ENCODE measurements at regions not wholly inside any gene's neighbourhood (a gene's known extent, or its start where the extent isn't known, plus 50 kb on each side); places are given as distances from the start of the nearest gene placed in this dataset.

GRCh38 chr2:183530333-183530901 lies 406.2 kb downstream of the NUP35 start:
- H3K4me1 ChIP-seq (ENCODE audit: insufficient read depth), result peaks cover 44% of the 10 kb centered on the region
- H3F3A ChIP-seq (replicated peaks; ENCODE audit: low read depth), result no peaks in the 10 kb centered on the region
- peak overlapping the region; percentile 89 for H3K27ac Mint-ChIP-seq
- no peaks in the 10 kb centered on the region for H3K27me3 ChIP-seq (ENCODE audit: insufficient read depth)
- peaks cover 1% of the 10 kb centered on the region for H3K27me3 Mint-ChIP-seq (ENCODE audit: insufficient read depth, low read depth, poor library complexity)
- H3K4me3 Mint-ChIP-seq, result peak overlapping the region; percentile 37; the same call in 1 of the 3 replicates
- H3K9me3 Mint-ChIP-seq, result no peaks in the 10 kb centered on the region; the same call in 2 of the 3 replicates
- H3K4me1 Mint-ChIP-seq, result peaks cover 48% of the 10 kb centered on the region
- H3K36me3 Mint-ChIP-seq (ENCODE audit: low read depth), result peaks cover 6% of the 10 kb centered on the region
- H3K4me3 ChIP-seq, result peak overlapping the region; percentile 28; the same call in 1 of the 2 replicates
- H3K4me2 ChIP-seq, result peak overlapping the region; percentile 36
- H2AFZ ChIP-seq, result no peak overlapping the region
- H3K9me2 ChIP-seq (ENCODE audit: insufficient read depth), result peaks cover 3% of the 10 kb centered on the region; the same call in 1 of the 2 replicates
- no peaks in the 10 kb centered on the region for H3K36me3 ChIP-seq (ENCODE audit: insufficient read depth)
- no peaks in the 10 kb centered on the region for H4K20me1 ChIP-seq (replicated peaks; ENCODE audit: insufficient read depth)
- TF ChIP-seq NANOG (IDR thresholded peaks at IDR 0.05; ENCODE audit: borderline replicate concordance), result no peak
- no peak for TF ChIP-seq JUNB (IDR thresholded peaks at IDR 0.05; ENCODE audit: unreplicated experiment)
- TF ChIP-seq CTCF (conservative IDR thresholded peaks at IDR 0.05; ENCODE audit: low read depth in 2 of 2), result no peak
- no peak for TF ChIP-seq ZNF331 (CRISPR knock-in tag; IDR thresholded peaks at IDR 0.05; ENCODE audit: low read depth)
- no peak for TF ChIP-seq ZNF114 (CRISPR knock-in tag; IDR thresholded peaks at IDR 0.05)
- TF ChIP-seq ETS1 (IDR thresholded peaks at IDR 0.05), result no peak
- no peak for TF ChIP-seq EZH2phosphoT487 (IDR thresholded peaks at IDR 0.05; ENCODE audit: unreplicated experiment)
- TF ChIP-seq ZNF462 (CRISPR knock-in tag; IDR thresholded peaks at IDR 0.05), result no peak
- TF ChIP-seq STAT1 (IDR thresholded peaks at IDR 0.05; ENCODE audit: unreplicated experiment), result no peak
- TF ChIP-seq CREB1 (CRISPR knock-in tag; IDR thresholded peaks at IDR 0.05; ENCODE audit: low read depth), result no peak
- TF ChIP-seq EZH2 (IDR thresholded peaks at IDR 0.05; ENCODE audit: low read depth, unreplicated experiment), result no peak
- no peak for TF ChIP-seq REST (IDR thresholded peaks at IDR 0.05; ENCODE audit: unreplicated experiment)
- no peak for TF ChIP-seq POLR2AphosphoS5 (IDR thresholded peaks at IDR 0.05; ENCODE audit: low read depth)
- ATAC-seq (no peak), DNase-seq (ENCODE audit: low spot score) (no peak)
- H3K27ac ChIP-seq (ENCODE audit: low read depth), result peak overlapping the region; percentile 94
- no peaks in the 10 kb centered on the region for H3K79me2 ChIP-seq (replicated peaks; ENCODE audit: insufficient read depth)

All from GM23338 (cell line).